ENCODE measurements at regions not wholly inside any gene's neighbourhood (a gene's known extent, or its start where the extent isn't known, plus 50 kb on each side); places are given as distances from the start of the nearest gene placed in this dataset.
"Not testable (repeated sequence)": the region's sequence is repeated elsewhere in the genome, so short reads cannot be mapped to it uniquely, and the experiment has no call there.

DNA sequence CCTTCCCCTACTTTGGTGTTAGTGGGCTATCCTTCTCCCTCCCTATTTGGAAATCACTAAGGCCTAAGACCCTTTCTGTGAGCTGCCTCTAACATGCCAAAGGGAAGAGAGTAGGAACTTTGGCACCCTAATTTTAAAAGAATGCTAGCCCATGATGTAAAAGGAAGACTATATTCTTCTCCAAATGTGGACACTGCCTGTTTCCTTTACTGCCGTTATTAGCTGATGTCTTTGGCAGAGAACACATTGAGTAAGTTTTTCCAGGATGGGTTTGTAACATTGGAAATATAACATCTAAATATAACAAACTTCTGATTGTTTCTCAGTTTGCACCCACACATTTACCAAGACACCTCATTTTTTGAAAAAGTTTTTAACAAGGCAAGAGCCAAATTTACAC, 56.9 kb upstream of the TNKS2 start:
- Histone ChIP-seq H3K27ac (ENCODE audit: low read depth in 2 of 2, low read length in 2 of 2) (no peak overlapping the region), H3K9ac (ENCODE audit: low read length in 3 of 3) (no peak overlapping the region), H3K9me3 (ENCODE audit: control insufficient read depth in 2 of 3, insufficient read depth in 1 of 3, low read length in 3 of 3) (peaks cover 0 to 3% (median 0%) of the 10 kb centered on the region in 3 donors), H3K27me3 (ENCODE audit: control insufficient read depth, insufficient read depth, low read length) (no peaks in the 10 kb centered on the region), H3K4me3 (ENCODE audit: low read length in 3 of 3) (no peak overlapping the region), H3K36me3 (ENCODE audit: control insufficient read depth in 2 of 3, insufficient read depth in 3 of 3, low read length in 3 of 3) (no peaks in the 10 kb centered on the region), H3K4me1 (ENCODE audit: control insufficient read depth in 2 of 3, insufficient read depth in 2 of 3, low read depth in 1 of 3, low read length in 3 of 3) (peaks cover 0 to 3% (median 0%) of the 10 kb centered on the region in 3 donors)
- TF ChIP-seq CTCF (IDR thresholded peaks at IDR 0.05; ENCODE audit: borderline replicate concordance, extremely low read depth, insufficient read depth), result no peak
- FAIRE-seq (no peak), DNase-seq (no peak)
- intact Hi-C loops (cut with DNase I), result no loop called here

DNA sequence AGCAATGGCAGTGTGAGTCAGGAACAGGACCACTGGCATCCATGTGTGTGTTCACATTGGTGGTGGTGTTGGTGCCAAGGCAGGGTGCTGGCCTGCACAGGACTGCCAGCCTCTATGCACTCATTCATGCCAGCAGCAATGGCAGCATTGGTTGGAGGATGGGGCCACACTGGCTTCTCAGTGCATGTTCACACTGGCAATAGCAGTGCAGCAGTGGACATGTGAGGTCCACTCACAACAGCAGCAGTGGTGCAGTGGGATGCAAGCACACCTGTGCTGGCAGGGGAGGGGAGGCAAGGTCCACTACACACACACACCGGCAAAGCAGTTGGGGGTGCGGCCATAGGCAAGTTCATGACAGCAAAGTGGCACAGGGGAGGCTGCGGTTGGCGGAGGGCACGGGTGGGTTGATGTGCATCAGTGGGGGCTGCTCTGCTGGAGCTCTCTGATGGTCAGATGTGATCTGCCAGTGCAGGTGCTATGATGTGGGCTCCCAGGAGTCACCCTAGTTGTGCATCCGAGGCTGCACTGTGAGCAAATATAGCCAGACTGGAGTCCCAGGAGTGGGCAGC, 57.8 kb upstream of the TNKS2 start:
- no peaks in the 10 kb centered on the region for H3K36me3 ChIP-seq (ENCODE audit: control insufficient read depth in 2 of 3, insufficient read depth in 3 of 3, low read length in 3 of 3)
- H3K4me1 ChIP-seq (ENCODE audit: control insufficient read depth in 2 of 3, insufficient read depth in 2 of 3, low read depth in 1 of 3, low read length in 3 of 3), result peaks cover 0 to 3% (median 0%) of the 10 kb centered on the region in 3 donors
- H3K9ac ChIP-seq (ENCODE audit: low read length in 3 of 3), result no peak overlapping the region
- TF ChIP-seq CTCF (IDR thresholded peaks at IDR 0.05; ENCODE audit: borderline replicate concordance, extremely low read depth, insufficient read depth), result no peak
- DNase-seq, result peak in 1 of 5 donors; percentile 51
- intact Hi-C loops (cut with DNase I), result no loop called here
- no peak overlapping the region for H3K27ac ChIP-seq (ENCODE audit: low read depth in 2 of 2, low read length in 2 of 2)
- FAIRE-seq, result no peak
- no peak overlapping the region for H3K4me3 ChIP-seq (ENCODE audit: low read length in 3 of 3)
- no peaks in the 10 kb centered on the region for H3K27me3 ChIP-seq (ENCODE audit: control insufficient read depth, insufficient read depth, low read length)
- peaks cover 0 to 3% (median 0%) of the 10 kb centered on the region in 3 donors for H3K9me3 ChIP-seq (ENCODE audit: control insufficient read depth in 2 of 3, insufficient read depth in 1 of 3, low read length in 3 of 3)

GRCh38 chr10:91732265-91732664, 66.0 kb upstream of the TNKS2 start:
- H3K27me3 ChIP-seq (ENCODE audit: control insufficient read depth, insufficient read depth, low read length); H3K27ac ChIP-seq (ENCODE audit: low read depth in 2 of 2, low read length in 2 of 2); intact Hi-C loops (cut with DNase I); FAIRE-seq; H3K4me3 ChIP-seq (ENCODE audit: low read length in 3 of 3); H3K9ac ChIP-seq (ENCODE audit: low read length in 3 of 3); H3K36me3 ChIP-seq (ENCODE audit: control insufficient read depth in 2 of 3, insufficient read depth in 3 of 3, low read length in 3 of 3); H3K9me3 ChIP-seq (ENCODE audit: control insufficient read depth in 2 of 3, insufficient read depth in 1 of 3, low read length in 3 of 3); DNase-seq; H3K4me1 ChIP-seq (ENCODE audit: control insufficient read depth in 2 of 3, insufficient read depth in 2 of 3, low read depth in 1 of 3, low read length in 3 of 3): not testable (repeated sequence)

DNA sequence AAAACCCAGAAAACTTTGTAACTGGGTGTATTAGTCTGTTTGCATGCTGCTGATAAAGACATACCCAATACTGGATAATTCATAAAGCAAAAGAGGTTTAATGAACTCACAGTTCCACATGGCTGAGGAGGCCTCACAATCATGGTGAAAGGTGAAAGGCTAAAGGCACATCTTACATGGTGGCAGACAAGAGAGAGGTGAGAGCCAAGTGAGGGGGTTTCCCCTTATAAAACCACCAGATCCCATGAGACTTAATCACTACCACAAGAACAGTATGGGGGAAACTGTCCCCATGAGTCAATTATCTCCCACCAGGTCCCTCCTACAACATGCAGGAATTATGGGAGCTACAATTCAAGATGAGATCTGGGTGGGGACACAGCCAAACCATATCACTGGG, 68.9 kb upstream of the TNKS2 start:
- H3K27me3 ChIP-seq (ENCODE audit: control insufficient read depth, insufficient read depth, low read length); H3K9me3 ChIP-seq (ENCODE audit: control insufficient read depth in 2 of 3, insufficient read depth in 1 of 3, low read length in 3 of 3); intact Hi-C loops (cut with DNase I); H3K4me1 ChIP-seq (ENCODE audit: control insufficient read depth in 2 of 3, insufficient read depth in 2 of 3, low read depth in 1 of 3, low read length in 3 of 3); FAIRE-seq; H3K9ac ChIP-seq (ENCODE audit: low read length in 3 of 3); H3K27ac ChIP-seq (ENCODE audit: low read depth in 2 of 2, low read length in 2 of 2); DNase-seq; H3K4me3 ChIP-seq (ENCODE audit: low read length in 3 of 3); H3K36me3 ChIP-seq (ENCODE audit: control insufficient read depth in 2 of 3, insufficient read depth in 3 of 3, low read length in 3 of 3): not testable (repeated sequence)
